GM23338 (cell line): ENCODE measurements at regions not wholly inside any gene's neighbourhood (a gene's known extent, or its start where the extent isn't known, plus 50 kb on each side); places are given as distances from the start of the nearest gene placed in this dataset.

Experiments
- ATAC-seq: fragments of 200-7000 bp; cut with Tn5 transposase; 3 replicates; pipeline ENCODE4 v1.9.1; 2020
- DNase-seq: peaks from one replicate; pipeline ENCODE4 v3.0.0-alpha.2; 2015; ENCODE audit warnings: low spot score
- H2AFZ ChIP-seq: fragments of 200-600 bp; sonication (generic); 2 replicates; pipeline ENCODE4 v1.8.0; 2016; ENCODE audit warnings: antibody characterized with exemption, mild to moderate bottlenecking, moderate library complexity
- H3F3A ChIP-seq: fragments of 200-600 bp; sonication (generic); replicated peaks from 2 replicates; pipeline ENCODE4 v1.8.0; 2017; ENCODE audit warnings: antibody characterized with exemption, mixed run types, low read depth
- H3K27ac ChIP-seq: fragments of 200-600 bp; sonication (generic); 2 replicates; pipeline ENCODE4 v1.6.1; 2016; ENCODE audit warnings: low read depth
- H3K27me3 ChIP-seq: fragments of 200-600 bp; sonication (generic); 2 replicates; pipeline ENCODE4 v1.8.0; 2016; ENCODE audit warnings: mild to moderate bottlenecking, mixed run types, moderate library complexity; ENCODE audit not compliant: insufficient read depth
- H3K36me3 ChIP-seq: fragments of 200-600 bp; sonication (generic); 2 replicates; pipeline ENCODE4 v1.8.0; 2016; ENCODE audit warnings: mild to moderate bottlenecking; ENCODE audit not compliant: insufficient read depth
- H3K4me1 ChIP-seq: fragments of 200-600 bp; sonication (generic); 2 replicates; pipeline ENCODE4 v1.8.0; 2016; ENCODE audit warnings: mild to moderate bottlenecking, moderate library complexity; ENCODE audit not compliant: insufficient read depth
- H3K4me2 ChIP-seq: fragments of 200-600 bp; sonication (generic); 2 replicates; pipeline ENCODE4 v1.7.1; 2017; ENCODE audit warnings: mixed run types
- H3K4me3 ChIP-seq: fragments of 200-600 bp; sonication (generic); 2 replicates; pipeline ENCODE4 v1.6.1; 2016; ENCODE audit warnings: mixed run types
- H3K79me2 ChIP-seq: fragments of 200-600 bp; sonication (generic); replicated peaks from 2 replicates; pipeline ENCODE4 v1.8.0; 2017; ENCODE audit warnings: mild to moderate bottlenecking; ENCODE audit not compliant: insufficient read depth
- H3K9me2 ChIP-seq: fragments of 200-600 bp; sonication (generic); 2 replicates; pipeline ENCODE4 v1.8.0; 2017; ENCODE audit not compliant: insufficient read depth
- H4K20me1 ChIP-seq: fragments of 200-600 bp; sonication (generic); replicated peaks from 2 replicates; pipeline ENCODE4 v1.8.0; 2017; ENCODE audit warnings: mild to moderate bottlenecking; ENCODE audit not compliant: insufficient read depth
- H3K27ac Mint-ChIP-seq: 2 replicates; pipeline ENCODE4 v1.8.0; 2020; ENCODE audit warnings: inconsistent platforms, mild to moderate bottlenecking, moderate library complexity, mixed read lengths
- H3K27me3 Mint-ChIP-seq: 3 replicates; pipeline ENCODE4 v1.8.0; 2022; ENCODE audit warnings: low read depth, mild to moderate bottlenecking, moderate library complexity, mixed read lengths, inconsistent platforms; ENCODE audit not compliant: insufficient read depth, poor library complexity
- H3K36me3 Mint-ChIP-seq: 3 replicates; pipeline ENCODE4 v1.8.0; 2021; ENCODE audit warnings: low read depth, mild to moderate bottlenecking, inconsistent platforms, moderate library complexity, mixed read lengths
- H3K4me1 Mint-ChIP-seq: 3 replicates; pipeline ENCODE4 v1.8.0; 2020; ENCODE audit warnings: mild to moderate bottlenecking, inconsistent platforms, mixed read lengths
- H3K4me3 Mint-ChIP-seq: 3 replicates; pipeline ENCODE4 v1.8.0; 2021; ENCODE audit warnings: moderate library complexity, mild to moderate bottlenecking, inconsistent platforms, mixed read lengths
- H3K9me3 Mint-ChIP-seq: 3 replicates; pipeline ENCODE4 v1.8.0; 2020; ENCODE audit warnings: moderate library complexity, mild to moderate bottlenecking, inconsistent platforms, mixed read lengths
- CREB1 ChIP-seq: fragments of 250-450 bp; sonication (Bioruptor Pico); IDR thresholded peaks from 2 replicates; pipeline ENCODE4 v1.5.0; 2020; ENCODE audit warnings: low read depth, mild to moderate bottlenecking, moderate library complexity
- CTCF ChIP-seq, 2 experiments: fragments of 200-600 bp in 1 of 2; sonication (generic) in 1 of 2; conservative IDR thresholded peaks; 2 replicates each; pipeline versions ENCODE4 v1.5.1 to v1.6.1; 2016 to 2017; ENCODE audit warnings: antibody characterized with exemption in 2 of 2, low read depth in 2 of 2, mild to moderate bottlenecking in 2 of 2, moderate library complexity in 1 of 2
- ETS1 ChIP-seq: IDR thresholded peaks from 2 replicates; pipeline ENCODE4 v1.6.1; 2016; ENCODE audit warnings: antibody characterized with exemption
- EZH2 ChIP-seq: fragments of 200-600 bp; sonication (generic); IDR thresholded peaks from one replicate; pipeline ENCODE4 v1.8.0; 2017; ENCODE audit warnings: antibody characterized with exemption, mild to moderate bottlenecking, low read depth; ENCODE audit not compliant: unreplicated experiment
- EZH2phosphoT487 ChIP-seq: fragments of 200-600 bp; sonication (generic); IDR thresholded peaks from one replicate; pipeline ENCODE4 v1.8.1; 2018; ENCODE audit warnings: antibody characterized with exemption; ENCODE audit not compliant: unreplicated experiment
- JUNB ChIP-seq: IDR thresholded peaks from one replicate; pipeline ENCODE4 v1.6.1; 2016; ENCODE audit warnings: antibody characterized with exemption; ENCODE audit not compliant: unreplicated experiment
- NANOG ChIP-seq: IDR thresholded peaks from 2 replicates; pipeline ENCODE4 v1.6.1; 2016; ENCODE audit warnings: antibody characterized with exemption, borderline replicate concordance
- POLR2AphosphoS5 ChIP-seq: IDR thresholded peaks from 2 replicates; pipeline ENCODE4 v1.6.1; 2016; ENCODE audit warnings: antibody characterized with exemption, low read depth
- REST ChIP-seq: IDR thresholded peaks from one replicate; pipeline ENCODE4 v1.6.1; 2018; ENCODE audit warnings: antibody characterized with exemption; ENCODE audit not compliant: unreplicated experiment
- STAT1 ChIP-seq: IDR thresholded peaks from one replicate; pipeline ENCODE4 v1.6.1; 2016; ENCODE audit warnings: antibody characterized with exemption; ENCODE audit not compliant: unreplicated experiment
- ZNF114 ChIP-seq: fragments of 250-450 bp; sonication (Bioruptor Pico); IDR thresholded peaks from 2 replicates; pipeline ENCODE4 v1.5.0; 2020; ENCODE audit warnings: mild to moderate bottlenecking, moderate library complexity
- ZNF331 ChIP-seq: fragments of 250-450 bp; sonication (Bioruptor Pico); IDR thresholded peaks from 2 replicates; pipeline ENCODE4 v1.5.0; 2020; ENCODE audit warnings: low read depth, mild to moderate bottlenecking, moderate library complexity
- ZNF462 ChIP-seq: fragments of 250-450 bp; sonication (Bioruptor Pico); IDR thresholded peaks from 2 replicates; pipeline ENCODE4 v1.5.0; 2020; ENCODE audit warnings: mild to moderate bottlenecking, moderate library complexity

GRCh38 chr3:38985581-38985980 is 66.2 kb downstream of the SCN11A start:
- Histone ChIP-seq H3K27me3 (no peaks in the 10 kb centered on the region), H3K4me2 (no peak overlapping the region), H3K27ac (no peak overlapping the region), H4K20me1 (no peaks in the 10 kb centered on the region), H3K79me2 (no peaks in the 10 kb centered on the region), H3K4me1 (peaks cover 17% of the 10 kb centered on the region), H3K9me2 (no peaks in the 10 kb centered on the region), H2AFZ (no peak overlapping the region), H3K4me3 (no peak overlapping the region), H3F3A (no peaks in the 10 kb centered on the region), H3K36me3 (no peaks in the 10 kb centered on the region)
- Mint-ChIP-seq H3K27ac (no peak overlapping the region), H3K4me3 (no peak overlapping the region), H3K27me3 (peaks cover 4% of the 10 kb centered on the region), H3K36me3 (no peaks in the 10 kb centered on the region; the same call in 2 of the 3 replicates), H3K9me3 (peaks cover 3% of the 10 kb centered on the region; the same call in 1 of the 3 replicates), H3K4me1 (peaks cover 12% of the 10 kb centered on the region)
- TF ChIP-seq ETS1 (no peak), NANOG (no peak), STAT1 (no peak), JUNB (no peak), EZH2phosphoT487 (no peak), POLR2AphosphoS5 (no peak), CTCF (conservative IDR thresholded peaks at IDR 0.05; ENCODE audit: low read depth in 2 of 2) (no peak), ZNF331 (CRISPR knock-in tag) (no peak), ZNF462 (no peak), EZH2 (no peak), CREB1 (CRISPR knock-in tag) (no peak), REST (no peak), ZNF114 (CRISPR knock-in tag) (no peak)
- no peak for DNase-seq
- ATAC-seq: no peak
